Nephron (organoid): ENCODE measurements at regions not wholly inside any gene's neighbourhood (a gene's known extent, or its start where the extent isn't known, plus 50 kb on each side); places are given as distances from the start of the nearest gene placed in this dataset.

Source experiments
- H3K27ac Mint-ChIP-seq, 3 experiments: 2 replicates each; pipeline ENCODE4 v1.8.0; 2020; ENCODE audit warnings: mixed read lengths in 3 of 3, mild to moderate bottlenecking in 2 of 3, moderate library complexity in 1 of 3
- H3K27me3 Mint-ChIP-seq: 2 replicates; pipeline ENCODE4 v1.8.0; 2021; ENCODE audit warnings: low read depth, mild to moderate bottlenecking, moderate library complexity, mixed read lengths
- H3K36me3 Mint-ChIP-seq: 2 replicates; pipeline ENCODE4 v1.8.0; 2020; ENCODE audit warnings: low read depth, mixed read lengths
- H3K4me1 Mint-ChIP-seq: 2 replicates; pipeline ENCODE4 v1.8.0; 2020; ENCODE audit warnings: mixed read lengths
- H3K4me3 Mint-ChIP-seq, 3 experiments: 2 replicates each; pipeline ENCODE4 v1.8.0; 2020; ENCODE audit warnings: mild to moderate bottlenecking in 3 of 3, mixed read lengths in 3 of 3, moderate library complexity in 2 of 3
- H3K9me3 Mint-ChIP-seq: 2 replicates; pipeline ENCODE4 v1.8.0; 2020; ENCODE audit warnings: mixed read lengths
- CTCF ChIP-seq, 3 experiments: fragments of 200-600 bp; sonication (generic); IDR thresholded peaks; one replicate each; pipeline ENCODE4 v1.5.0; 2021; ENCODE audit warnings: antibody characterized with exemption in 3 of 3; ENCODE audit not compliant: unreplicated experiment in 3 of 3

- TF ChIP-seq CTCF (IDR thresholded peaks at IDR 0.05; ENCODE audit: unreplicated experiment in 3 of 3), result no peak
- H3K36me3 Mint-ChIP-seq, result no peaks in the 10 kb centered on the region
- H3K9me3 Mint-ChIP-seq, result no peaks in the 10 kb centered on the region
- H3K27ac Mint-ChIP-seq, result no peak overlapping the region
- no peaks in the 10 kb centered on the region for H3K4me1 Mint-ChIP-seq
- H3K27me3 Mint-ChIP-seq, result peaks cover 63% of the 10 kb centered on the region
- H3K4me3 Mint-ChIP-seq, result no peak overlapping the region
Observed at GRCh38 chr20:61170496-61171320, 81.4 kb upstream of the CDH4 start.

GRCh38 chr20:61173267-61173666 is 78.8 kb upstream of the CDH4 start:
- no peaks in the 10 kb centered on the region for H3K36me3 Mint-ChIP-seq
- peaks cover 54% of the 10 kb centered on the region for H3K27me3 Mint-ChIP-seq
- H3K9me3 Mint-ChIP-seq, result no peaks in the 10 kb centered on the region
- H3K4me3 Mint-ChIP-seq, result no peak overlapping the region
- no peaks in the 10 kb centered on the region for H3K4me1 Mint-ChIP-seq
- no peak overlapping the region for H3K27ac Mint-ChIP-seq
- TF ChIP-seq CTCF (IDR thresholded peaks at IDR 0.05; ENCODE audit: unreplicated experiment in 3 of 3), result no peak

- Mint-ChIP-seq H3K9me3 (no peaks in the 10 kb centered on the region), H3K27ac (no peak overlapping the region), H3K4me3 (no peak overlapping the region), H3K36me3 (no peaks in the 10 kb centered on the region), H3K27me3 (peaks cover 55% of the 10 kb centered on the region), H3K4me1 (no peaks in the 10 kb centered on the region)
- no peak for TF ChIP-seq CTCF (IDR thresholded peaks at IDR 0.05; ENCODE audit: unreplicated experiment in 3 of 3)
Observed at GRCh38 chr20:61173961-61174725, 77.9 kb upstream of the CDH4 start.

- no peaks in the 10 kb centered on the region for H3K36me3 Mint-ChIP-seq
- H3K27me3 Mint-ChIP-seq, result peaks cover 46% of the 10 kb centered on the region
- no peak overlapping the region for H3K4me3 Mint-ChIP-seq
- H3K9me3 Mint-ChIP-seq, result no peaks in the 10 kb centered on the region
- no peak for TF ChIP-seq CTCF (IDR thresholded peaks at IDR 0.05; ENCODE audit: unreplicated experiment in 3 of 3)
- H3K27ac Mint-ChIP-seq, result no peak overlapping the region
- no peaks in the 10 kb centered on the region for H3K4me1 Mint-ChIP-seq
Observed at GRCh38 chr20:61176874-61177273, 75.2 kb upstream of the CDH4 start.

- Mint-ChIP-seq H3K27me3 (peaks cover 53% of the 10 kb centered on the region), H3K4me1 (no peaks in the 10 kb centered on the region), H3K9me3 (no peaks in the 10 kb centered on the region), H3K4me3 (no peak overlapping the region), H3K27ac (peak overlapping the region in 1 of 3 experiments; percentile 81), H3K36me3 (no peaks in the 10 kb centered on the region)
- TF ChIP-seq CTCF (IDR thresholded peaks at IDR 0.05; ENCODE audit: unreplicated experiment in 3 of 3), result no peak
Observed at GRCh38 chr20:61178551-61179071, 73.5 kb upstream of the CDH4 start.
